Hypothalamus (tissue), 51 donors: ENCODE measurements at regions not wholly inside any gene's neighbourhood (a gene's known extent, or its start where the extent isn't known, plus 50 kb on each side); places are given as distances from the start of the nearest gene placed in this dataset.
"Not testable (repeated sequence)": the region's sequence is repeated elsewhere in the genome, so short reads cannot be mapped to it uniquely, and the experiment has no call there.

Source experiments
- DNase-seq, 51 donors: peaks; one replicate each; lab custom pipeline; 2025; lab: John Stamatoyannopoulos, UW

DNA sequence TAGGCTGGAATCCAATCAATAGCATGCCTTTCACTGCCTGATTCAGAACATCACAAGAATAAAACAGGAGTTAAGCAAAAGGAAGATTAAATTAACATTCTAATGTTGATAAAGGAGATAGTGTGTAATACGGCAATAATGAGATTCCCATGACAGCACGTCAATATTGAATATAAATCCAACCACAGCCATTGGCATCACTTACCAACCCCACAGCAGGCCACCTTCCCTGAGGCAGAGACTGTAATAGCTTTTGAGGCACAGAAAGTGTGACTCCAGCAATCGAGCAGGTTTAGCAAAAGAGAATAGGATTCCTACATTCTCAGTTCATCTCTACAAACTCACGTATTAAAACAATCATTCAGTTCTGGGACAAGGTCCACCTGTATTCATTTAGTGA, 954.6 kb upstream of the CDH18 start:
- DNase-seq, result not testable (repeated sequence)

DNA sequence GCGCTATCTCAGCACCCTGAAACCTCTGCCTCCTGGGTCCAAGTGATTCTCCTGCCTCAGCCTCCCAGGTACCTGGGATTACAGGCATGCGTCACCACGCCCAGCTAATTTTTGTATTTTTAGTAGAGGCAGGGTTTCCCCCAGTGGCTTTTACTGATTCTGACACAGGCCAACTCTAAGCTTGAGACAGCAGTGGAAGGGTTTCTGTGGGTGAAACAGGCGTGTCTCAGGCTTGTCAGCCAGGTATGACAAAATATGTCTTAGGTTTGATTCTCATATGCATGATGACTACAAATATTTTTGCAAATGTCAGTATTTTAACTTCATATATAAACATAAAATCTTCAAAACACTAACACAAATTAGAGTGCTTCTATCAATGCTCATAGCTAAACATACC, 952.8 kb upstream of the CDH18 start:
- DNase-seq, result not testable (repeated sequence)

DNA sequence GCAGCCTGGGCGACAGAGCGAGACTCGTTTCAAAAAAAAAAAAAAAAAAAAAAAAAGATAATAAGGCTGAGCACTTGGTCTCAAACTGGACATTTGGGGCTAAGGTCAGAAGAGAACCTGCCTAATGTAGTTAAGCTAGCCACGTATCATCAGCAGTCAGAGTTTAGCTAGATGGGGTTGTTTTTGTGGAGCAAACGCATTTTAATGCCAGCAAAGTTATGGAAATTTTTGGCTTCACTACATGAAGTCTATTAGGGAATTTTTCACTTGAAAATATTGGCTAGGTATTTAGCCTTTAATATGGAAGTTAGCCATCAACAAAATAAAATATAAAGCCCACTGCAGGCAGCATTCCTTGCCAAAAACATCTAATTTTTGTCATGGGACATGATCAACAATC, 902.9 kb upstream of the CDH18 start:
- not testable (repeated sequence) for DNase-seq

DNA sequence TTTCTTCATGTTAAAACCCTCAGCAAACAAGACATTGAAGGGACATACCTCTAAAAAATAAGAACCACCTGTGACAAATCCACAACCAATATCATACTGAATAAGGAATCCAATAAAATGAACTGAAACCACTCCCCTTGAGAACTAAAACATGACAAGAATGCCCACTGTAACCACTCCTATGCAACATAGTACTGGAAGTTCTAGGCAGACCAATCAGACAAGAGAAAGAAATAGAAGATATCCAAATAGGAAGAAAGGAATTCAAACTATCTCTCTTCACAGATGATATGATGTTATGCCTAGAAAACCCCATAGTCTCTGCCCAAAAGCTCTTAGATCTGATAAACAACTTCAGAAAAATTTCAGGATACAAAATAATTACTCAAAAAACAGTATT, 887.7 kb upstream of the CDH18 start:
- not testable (repeated sequence) for DNase-seq

DNA sequence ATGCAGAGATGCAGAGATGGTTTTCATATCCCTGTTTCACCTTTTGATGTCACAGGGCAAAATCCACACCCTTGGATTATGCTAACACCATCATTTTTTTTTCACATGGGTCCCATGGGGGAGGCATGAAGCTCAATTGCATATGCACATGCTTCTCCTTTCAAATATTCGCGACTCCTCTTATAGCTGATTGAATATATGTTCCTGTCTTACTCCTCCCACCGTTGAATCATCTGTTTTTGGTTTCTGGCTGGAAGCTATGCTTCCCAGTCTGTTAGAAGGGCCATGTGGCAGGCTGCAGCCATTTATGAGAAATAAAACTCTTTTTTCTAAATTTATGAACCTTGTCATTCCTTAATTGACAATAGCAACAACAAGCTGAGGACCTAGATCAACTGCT, 877.9 kb upstream of the CDH18 start:
- DNase-seq, result not testable (repeated sequence)

DNA sequence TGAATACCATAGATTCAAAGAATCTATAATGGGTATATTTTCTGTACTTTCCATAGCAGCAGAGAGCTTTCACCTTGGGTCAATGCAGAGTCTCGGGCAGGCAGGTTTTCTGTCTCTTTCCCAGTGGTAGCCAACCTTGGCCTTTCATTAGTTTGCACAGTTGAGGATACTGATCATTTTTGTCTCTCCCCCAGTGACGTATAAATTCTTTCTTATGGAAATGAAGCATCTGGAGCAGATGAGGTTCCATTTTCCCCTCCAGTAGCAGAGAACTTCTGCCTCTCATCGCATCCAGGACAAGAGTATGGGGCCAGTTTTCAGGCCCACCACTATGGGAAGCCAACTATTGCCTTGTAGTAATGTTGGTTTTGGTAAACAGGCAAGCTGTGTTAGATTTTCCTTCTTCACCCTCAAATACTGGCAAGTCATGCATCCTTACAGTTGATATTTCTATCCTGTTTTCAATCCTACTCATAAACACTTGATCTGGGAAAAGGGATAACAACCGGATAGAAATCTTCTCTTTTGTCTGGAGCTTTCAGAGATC, 845.2 kb upstream of the CDH18 start:
- peak in 4 of 51 donors; percentile 7 to 52 (median 18) for DNase-seq

DNA sequence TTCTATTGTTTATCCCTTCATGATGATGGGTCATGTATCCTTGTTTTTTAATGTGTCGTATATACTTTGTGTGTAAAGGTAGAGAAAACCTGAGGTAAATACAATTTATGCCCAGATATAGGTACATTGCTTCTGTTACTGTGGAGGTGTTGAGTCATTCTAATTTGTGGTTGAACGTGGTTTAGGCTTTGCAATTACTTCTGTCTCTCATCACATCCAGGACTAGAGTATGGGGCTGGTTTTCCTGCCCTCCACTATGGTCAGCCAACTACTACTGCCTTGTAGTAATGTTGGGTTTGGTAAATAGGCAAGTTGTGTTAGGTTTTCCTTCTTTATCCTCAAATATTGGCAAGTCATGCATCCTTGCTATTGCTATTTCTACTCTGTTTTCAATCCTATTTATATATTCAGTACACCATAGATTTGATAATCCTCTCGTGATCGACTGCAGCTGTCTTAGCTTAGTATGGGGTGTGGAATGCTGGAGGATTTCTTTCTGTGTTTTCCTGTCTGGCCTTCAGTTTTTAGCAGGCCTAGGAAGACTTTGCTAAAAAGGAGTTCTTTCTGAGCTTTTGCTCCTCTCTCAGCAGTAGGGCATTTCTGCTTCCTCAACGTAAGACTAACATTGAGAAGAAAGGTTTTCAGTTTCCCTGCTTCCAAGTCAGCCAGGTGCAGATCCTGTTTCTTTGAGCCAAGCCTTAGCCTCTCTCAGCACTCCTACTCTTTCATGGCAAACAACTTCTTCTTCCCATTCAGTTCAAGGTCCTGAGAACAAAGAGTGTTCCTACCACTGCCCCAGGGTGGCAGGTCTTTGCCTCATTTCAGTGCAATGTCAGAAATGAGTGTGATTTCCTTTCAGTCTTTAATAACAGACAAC, 844.4 kb upstream of the CDH18 start:
- no peak for DNase-seq

DNA sequence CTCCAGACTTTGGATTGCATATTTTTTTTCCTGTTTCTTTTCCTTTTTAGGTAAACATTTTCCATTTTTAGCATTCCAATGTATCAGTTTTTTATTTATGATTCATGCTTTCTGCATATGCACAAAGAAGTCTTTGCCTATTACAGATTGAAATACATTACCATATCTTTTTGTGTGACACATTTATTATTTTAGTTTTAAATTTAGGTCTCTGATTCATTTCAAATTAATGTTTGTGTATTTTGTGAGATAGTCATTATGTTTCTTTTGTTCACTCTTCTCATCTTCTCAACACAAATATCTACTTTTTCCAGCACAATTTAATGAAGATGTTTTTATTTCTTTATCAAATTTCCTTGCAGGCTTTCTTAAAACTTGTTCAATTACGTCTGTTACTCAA, 838.0 kb upstream of the CDH18 start:
- not testable (repeated sequence) for DNase-seq

DNA sequence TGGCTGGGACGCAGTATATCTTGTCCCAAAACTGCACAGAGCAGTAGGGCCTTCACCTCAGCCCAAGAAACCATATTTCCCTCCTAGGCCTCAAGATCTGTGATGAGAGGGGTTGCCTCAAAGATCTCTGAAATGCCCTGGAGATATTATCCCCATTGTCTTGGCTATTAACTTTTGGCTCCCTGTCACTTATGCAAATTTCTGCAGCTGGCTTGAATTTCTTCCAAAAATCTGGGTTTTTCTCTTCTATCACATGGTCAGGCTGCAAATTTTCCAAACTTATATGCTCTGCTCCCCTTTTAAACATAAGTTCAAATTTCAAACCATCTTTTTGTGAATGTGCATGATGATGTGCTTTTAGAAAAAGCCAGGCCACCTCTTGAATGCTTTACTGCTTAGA, 809.2 kb upstream of the CDH18 start:
- not testable (repeated sequence) for DNase-seq

DNA sequence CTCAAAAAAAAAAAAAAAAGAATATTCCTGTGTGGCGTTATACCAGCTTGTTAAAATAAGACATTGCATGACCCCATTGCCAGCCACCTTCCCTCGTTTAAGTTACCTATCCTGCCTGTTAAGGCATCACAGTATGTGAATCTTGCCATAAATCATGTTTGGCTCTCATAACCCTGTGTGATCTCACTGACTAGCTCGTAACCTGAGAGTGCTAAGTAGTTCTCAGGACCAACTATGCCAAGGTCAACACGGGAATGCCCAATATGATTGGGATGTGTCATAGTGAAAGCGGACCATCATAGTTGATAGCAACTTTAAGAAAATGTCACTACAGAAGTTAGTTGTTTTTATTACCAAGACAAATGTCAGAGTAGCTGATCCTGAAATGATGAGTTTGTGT, 796.8 kb upstream of the CDH18 start:
- DNase-seq, result not testable (repeated sequence)

DNA sequence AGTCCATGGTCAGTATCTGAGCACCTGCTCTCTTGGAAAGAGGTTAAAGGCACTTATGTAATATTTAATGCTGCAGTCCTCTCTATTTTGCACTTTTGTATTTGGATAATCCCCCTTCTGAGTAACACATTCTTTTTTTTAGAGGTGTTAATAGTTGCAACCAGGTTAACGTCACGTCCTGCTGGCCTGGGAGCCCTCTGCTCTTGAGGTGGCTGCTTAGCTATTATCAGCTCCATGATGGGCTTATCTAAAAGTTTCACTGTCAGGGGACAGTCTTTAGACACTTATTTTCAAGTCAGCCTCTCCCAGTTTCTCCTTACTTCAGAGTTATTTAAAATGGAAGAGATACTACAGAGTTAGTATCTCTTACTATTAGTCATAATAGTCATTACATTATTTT, 795.5 kb upstream of the CDH18 start:
- not testable (repeated sequence) for DNase-seq

DNA sequence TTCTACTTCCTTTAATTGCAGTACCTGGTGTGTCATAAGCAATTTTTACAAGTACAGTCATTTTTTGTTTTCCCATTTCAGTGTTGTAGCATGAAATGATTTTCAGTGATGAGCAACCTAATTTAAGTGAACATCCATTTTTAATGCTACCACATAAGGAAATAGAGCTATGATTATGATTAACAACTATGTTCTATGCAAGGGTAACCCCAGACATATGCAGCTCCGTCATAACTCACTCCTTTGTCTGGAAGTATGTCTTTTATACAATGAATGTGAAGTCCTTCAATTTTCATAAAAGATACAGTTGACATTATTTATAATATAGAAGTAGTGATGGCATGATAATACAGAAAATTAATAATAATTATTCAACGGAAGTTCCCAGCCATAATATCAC, 783.3 kb upstream of the CDH18 start:
- DNase-seq, result not testable (repeated sequence)

DNA sequence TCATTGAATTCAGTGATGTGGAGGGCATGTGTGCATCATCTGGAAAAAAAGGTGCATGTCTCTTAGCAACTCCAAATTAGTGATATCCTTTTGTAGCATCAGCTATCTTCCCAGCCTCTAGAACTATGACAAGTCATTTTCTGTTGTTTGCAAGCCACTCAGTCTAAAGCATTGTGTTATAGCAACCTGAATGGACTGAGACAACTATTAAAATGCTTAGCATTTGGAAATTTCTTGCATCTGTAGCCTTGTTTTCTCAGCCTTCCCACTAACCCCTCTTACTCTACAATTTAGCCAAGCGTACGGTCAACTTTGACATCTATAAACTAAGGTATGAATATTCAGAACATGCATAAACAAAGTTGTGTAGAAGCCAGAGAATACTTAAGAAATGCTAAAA, 777.1 kb upstream of the CDH18 start:
- not testable (repeated sequence) for DNase-seq

DNA sequence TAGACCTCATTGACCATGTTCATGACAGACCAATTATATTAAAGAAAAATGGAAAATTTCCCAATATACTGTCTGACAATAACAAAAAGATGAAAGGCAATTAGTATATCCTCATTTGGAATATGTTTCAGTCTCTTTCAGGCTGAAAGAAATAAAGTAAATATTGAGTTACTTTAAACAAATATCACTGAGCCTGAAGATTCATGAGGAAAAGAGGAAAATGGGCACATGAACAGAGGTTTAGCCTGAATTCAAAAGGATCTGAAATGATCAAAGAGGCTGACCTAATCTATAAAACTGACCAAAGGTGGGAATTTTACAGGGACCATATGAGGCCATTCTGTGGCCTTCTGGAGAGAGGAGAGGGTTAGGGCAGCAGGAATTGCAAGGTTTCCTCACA, 771.5 kb upstream of the CDH18 start:
- DNase-seq, result not testable (repeated sequence)

DNA sequence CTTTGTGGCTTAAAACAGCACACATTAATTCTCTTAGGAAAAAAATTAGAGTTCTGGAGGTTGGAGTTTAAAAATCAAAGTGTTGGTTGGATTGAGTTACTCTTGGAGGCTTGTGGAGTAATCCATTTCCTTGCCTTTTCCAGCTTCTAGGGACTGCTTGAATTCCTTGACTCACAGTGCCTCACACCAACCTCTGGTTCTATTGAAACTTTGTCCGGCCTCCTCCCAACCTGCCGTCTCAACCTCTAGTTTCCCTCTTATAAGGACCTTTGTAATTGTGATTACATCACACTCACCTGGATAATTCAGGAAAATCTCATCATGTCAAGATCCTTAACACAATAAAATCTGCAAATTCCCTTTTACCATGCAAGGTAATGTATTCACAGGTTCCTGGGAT, 764.2 kb upstream of the CDH18 start:
- DNase-seq, result not testable (repeated sequence)

DNA sequence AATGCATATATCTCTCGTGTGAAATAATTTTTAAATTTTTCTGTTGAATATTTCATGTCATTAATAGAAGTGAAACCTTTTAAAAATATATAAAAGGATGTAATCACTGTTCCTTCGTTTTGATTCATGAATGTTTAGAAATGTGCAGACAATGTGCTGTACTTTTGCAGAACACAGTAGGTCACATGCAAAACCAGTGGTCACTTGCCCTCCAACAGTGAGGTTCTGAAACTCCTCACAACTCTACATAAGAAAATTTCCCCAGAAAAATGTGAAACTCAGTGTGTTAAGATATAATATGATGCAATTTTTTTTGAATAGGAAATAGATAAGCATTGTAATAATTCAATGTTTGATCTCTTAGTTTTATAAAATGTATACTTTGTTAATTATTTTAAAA, 747.7 kb upstream of the CDH18 start:
- not testable (repeated sequence) for DNase-seq

DNA sequence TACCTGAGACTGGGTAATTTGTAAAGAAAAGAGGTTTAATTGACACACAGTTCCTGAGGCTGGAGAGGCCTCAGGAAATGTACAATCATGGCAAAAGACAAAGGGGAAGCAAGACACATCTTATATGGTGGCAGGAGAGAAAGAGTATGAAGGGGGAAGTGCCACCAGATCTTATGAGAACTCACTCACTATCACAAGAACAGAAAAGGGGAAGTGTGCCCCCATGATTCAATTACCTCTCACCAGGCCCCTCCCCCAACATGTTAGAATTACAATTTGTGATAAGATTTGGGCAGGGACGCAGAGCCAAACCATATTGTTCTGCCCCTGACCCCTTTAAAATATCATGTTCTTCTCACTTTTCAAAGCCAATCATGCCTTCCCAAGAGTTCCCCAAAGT, 744.2 kb upstream of the CDH18 start:
- DNase-seq, result not testable (repeated sequence)

DNA sequence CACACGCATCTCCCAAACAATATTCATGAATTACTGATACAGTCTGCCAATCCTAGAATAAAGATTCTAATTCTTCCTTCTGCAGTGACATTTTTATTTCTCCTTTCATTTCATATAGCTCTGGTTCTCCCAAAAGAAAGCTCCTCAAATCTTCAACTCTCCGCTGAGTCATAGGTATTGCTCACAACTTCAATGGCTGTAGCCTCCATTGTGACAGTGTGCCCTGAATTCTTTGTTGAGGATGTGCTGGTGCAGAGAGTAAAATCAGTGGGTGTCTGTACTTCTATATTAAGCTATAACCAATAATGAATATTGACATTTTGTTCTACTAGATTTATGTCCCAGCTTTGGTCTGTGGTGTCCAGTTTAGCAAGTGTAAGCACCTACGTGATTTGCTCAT, 733.3 kb upstream of the CDH18 start:
- not testable (repeated sequence) for DNase-seq

DNA sequence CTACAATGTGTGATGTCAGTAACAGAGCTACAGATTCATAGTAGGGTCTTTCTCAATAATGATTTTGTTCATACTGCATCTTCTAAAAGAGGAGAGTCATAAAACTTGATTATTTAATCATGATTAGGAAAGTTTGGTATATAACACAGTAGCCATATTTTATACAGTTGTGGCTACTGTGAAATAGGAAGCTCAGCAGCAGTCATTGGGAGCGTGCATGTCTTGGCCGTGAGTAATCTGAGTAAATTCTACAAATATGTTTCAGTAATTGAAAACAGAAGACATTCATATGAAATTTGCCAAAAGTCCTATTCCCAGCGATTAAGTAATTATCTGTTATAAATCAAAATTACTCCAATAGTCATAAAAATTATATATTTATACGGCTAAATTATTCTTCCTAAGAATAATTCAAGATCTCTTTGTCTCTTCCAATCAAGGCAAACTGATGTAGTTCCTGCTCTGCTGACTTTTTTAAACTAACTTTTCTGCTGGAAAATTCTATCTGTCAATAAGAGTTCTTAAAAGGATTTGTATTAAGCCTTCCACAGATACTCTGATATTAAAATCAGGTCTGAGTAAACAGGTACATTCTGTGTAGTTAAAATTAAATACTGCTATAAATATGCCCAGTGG, 723.6 kb upstream of the CDH18 start:
- not testable (repeated sequence) for DNase-seq

DNA sequence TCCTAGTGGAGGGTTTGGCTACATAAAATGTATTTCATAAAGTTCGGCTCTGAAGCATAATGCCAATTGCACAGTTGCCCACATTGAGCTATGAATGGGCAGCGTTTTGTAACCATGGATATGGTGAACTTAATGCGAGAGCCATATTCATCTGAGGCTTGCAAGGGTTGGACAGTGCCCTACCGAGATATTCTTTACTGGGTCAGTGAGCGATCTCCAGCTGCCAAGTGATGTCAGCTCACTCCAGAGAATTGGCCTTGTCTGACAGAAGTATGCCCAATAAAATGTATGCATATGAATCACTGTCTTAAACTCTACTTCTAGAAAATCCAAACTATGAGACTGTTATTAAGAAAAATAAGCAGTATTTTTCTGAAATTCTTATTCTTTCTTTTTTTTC, 719.6 kb upstream of the CDH18 start:
- not testable (repeated sequence) for DNase-seq

DNA sequence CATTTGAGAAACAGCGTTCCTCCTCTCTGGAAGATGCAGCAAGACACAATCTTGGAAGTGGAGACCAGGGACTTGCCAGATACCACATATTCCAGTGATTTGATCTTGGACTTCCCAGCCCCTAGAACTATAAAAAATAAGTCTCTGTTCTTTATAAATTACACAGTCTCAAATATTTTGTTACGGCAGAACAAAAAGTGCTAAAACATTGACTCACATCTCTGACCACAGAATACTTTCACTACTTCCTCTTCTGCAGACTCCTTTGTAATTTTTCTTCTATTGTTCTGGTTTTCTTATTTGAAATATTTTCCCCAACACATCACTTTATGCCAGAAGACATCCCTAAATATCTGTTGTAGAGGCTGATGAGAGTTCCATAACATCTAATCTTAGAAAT, 706.1 kb upstream of the CDH18 start:
- DNase-seq, result no peak

DNA sequence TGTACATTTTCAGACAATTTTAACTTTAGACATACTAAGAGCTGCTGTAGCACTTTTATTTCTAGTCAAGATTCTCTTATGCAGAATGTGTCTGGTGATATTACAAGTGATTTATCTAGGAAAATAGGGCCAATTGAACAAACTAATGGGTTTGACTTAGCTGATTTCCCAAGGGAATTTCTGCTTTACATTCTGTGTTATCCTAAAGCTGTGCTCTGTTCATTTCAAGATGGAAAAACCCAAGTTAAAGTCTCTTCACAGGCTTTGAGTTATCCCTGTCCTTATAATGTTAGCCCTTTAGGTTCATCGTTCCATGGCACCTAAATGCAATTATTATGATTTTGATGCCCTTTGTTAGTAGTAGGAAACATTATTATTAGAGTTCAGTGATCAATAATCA, 704.9 kb upstream of the CDH18 start:
- DNase-seq, result no peak
